ENCODE measurements at regions not wholly inside any gene's neighbourhood (a gene's known extent, or its start where the extent isn't known, plus 50 kb on each side); places are given as distances from the start of the nearest gene placed in this dataset.

- TF ChIP-seq CTCF (IDR thresholded peaks at IDR 0.05; ENCODE audit: insufficient read depth, low read depth, low read length): no peak
- no peak for DNase-seq (ENCODE audit: low read depth)
- ChIA-PET CTCF (no interaction called here), POLR2A (no interaction called here)
- no peaks in the 10 kb centered on the region for H3K36me3 ChIP-seq (ENCODE audit: control insufficient read depth, insufficient read depth, low read length)
- no peak overlapping the region for H3K4me3 ChIP-seq (ENCODE audit: low read depth, low read length)
- no peaks in the 10 kb centered on the region for H3K27me3 ChIP-seq (ENCODE audit: control insufficient read depth, insufficient read depth, low read length)
Measured at GRCh38 chr14:40838601-40839000, 768.1 kb upstream of the LRFN5 start.

GRCh38 chr14:40806471-40806870 lies 800.2 kb upstream of the LRFN5 start:
- no peak for TF ChIP-seq CTCF (IDR thresholded peaks at IDR 0.05; ENCODE audit: insufficient read depth, low read depth, low read length)
- H3K27me3 ChIP-seq (ENCODE audit: control insufficient read depth, insufficient read depth, low read length): no peaks in the 10 kb centered on the region
- no peaks in the 10 kb centered on the region for H3K36me3 ChIP-seq (ENCODE audit: control insufficient read depth, insufficient read depth, low read length)
- DNase-seq (ENCODE audit: low read depth): no peak
- ChIA-PET CTCF (interaction anchor here (0.6 kb wide), 1 partner anchor 972 kb away, joined by 3 read pairs; no protein-coding TSS in a partner anchor), POLR2A (no interaction called here)
- no peak overlapping the region for H3K4me3 ChIP-seq (ENCODE audit: low read depth, low read length)

- DNase-seq (ENCODE audit: low read depth): no peak
- H3K27me3 ChIP-seq (ENCODE audit: control insufficient read depth, insufficient read depth, low read length): no peaks in the 10 kb centered on the region
- H3K36me3 ChIP-seq (ENCODE audit: control insufficient read depth, insufficient read depth, low read length): no peaks in the 10 kb centered on the region
- POLR2A ChIA-PET: no interaction called here
- TF ChIP-seq CTCF (IDR thresholded peaks at IDR 0.05; ENCODE audit: insufficient read depth, low read depth, low read length): no peak
- CTCF ChIA-PET: no interaction called here
- no peak overlapping the region for H3K4me3 ChIP-seq (ENCODE audit: low read depth, low read length)
Measured at GRCh38 chr14:40796168-40796567, 810.5 kb upstream of the LRFN5 start.

GRCh38 chr14:40784860-40785259 lies 821.8 kb upstream of the LRFN5 start:
- no peaks in the 10 kb centered on the region for H3K36me3 ChIP-seq (ENCODE audit: control insufficient read depth, insufficient read depth, low read length)
- H3K4me3 ChIP-seq (ENCODE audit: low read depth, low read length): no peak overlapping the region
- DNase-seq (ENCODE audit: low read depth): no peak
- no peaks in the 10 kb centered on the region for H3K27me3 ChIP-seq (ENCODE audit: control insufficient read depth, insufficient read depth, low read length)
- ChIA-PET POLR2A (no interaction called here), CTCF (no interaction called here)
- TF ChIP-seq CTCF (IDR thresholded peaks at IDR 0.05; ENCODE audit: insufficient read depth, low read depth, low read length): no peak

- no peak for DNase-seq (ENCODE audit: low read depth)
- no peak for TF ChIP-seq CTCF (IDR thresholded peaks at IDR 0.05; ENCODE audit: insufficient read depth, low read depth, low read length)
- no peaks in the 10 kb centered on the region for H3K36me3 ChIP-seq (ENCODE audit: control insufficient read depth, insufficient read depth, low read length)
- CTCF ChIA-PET: no interaction called here
- POLR2A ChIA-PET: no interaction called here
- no peaks in the 10 kb centered on the region for H3K27me3 ChIP-seq (ENCODE audit: control insufficient read depth, insufficient read depth, low read length)
- H3K4me3 ChIP-seq (ENCODE audit: low read depth, low read length): no peak overlapping the region
Measured at GRCh38 chr14:40762685-40763084, 844.0 kb upstream of the LRFN5 start.
